ENCODE measurements at regions not wholly inside any gene's neighbourhood (a gene's known extent, or its start where the extent isn't known, plus 50 kb on each side); places are given as distances from the start of the nearest gene placed in this dataset.

DNA sequence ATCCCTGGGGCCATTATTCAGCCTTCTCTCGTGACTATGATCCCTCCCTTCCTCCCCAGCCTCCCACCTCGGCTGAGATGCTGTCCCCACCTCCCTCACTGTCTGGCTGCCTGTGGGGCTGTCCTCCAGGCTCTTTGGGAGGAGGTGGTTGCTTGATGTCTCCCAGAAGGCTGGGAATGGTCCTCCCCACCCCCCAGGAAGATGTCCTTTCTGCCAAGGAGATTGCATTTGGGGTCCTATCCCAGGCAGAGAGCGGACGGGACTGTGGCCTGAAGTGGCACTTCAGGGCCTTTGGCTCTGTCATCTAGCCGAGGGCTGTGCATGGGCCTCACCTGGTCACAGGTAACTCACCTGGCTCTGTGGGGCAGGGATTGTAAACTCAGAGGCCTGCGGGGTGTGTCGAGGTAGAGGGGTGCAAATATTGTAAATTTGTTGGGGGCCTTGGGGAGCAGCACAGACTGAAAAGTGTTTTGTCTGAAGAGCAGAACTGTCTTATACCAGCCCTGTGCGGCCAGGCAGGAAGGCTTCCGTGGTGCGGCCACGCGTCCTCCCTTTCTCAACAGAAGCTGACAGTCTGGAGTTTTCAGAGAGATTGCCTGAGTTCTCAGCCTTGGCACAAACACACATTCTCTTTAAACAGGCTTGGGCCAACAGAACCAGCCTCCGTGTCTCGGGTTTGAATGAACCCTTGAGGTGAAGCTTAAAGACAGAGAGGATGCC is 177.9 kb downstream of the SEC14L1 start:
- Histone ChIP-seq H3K36me3 (ENCODE audit: control insufficient read depth, insufficient read depth, low read length) (no peaks in the 10 kb centered on the region), H3K9ac (ENCODE audit: low read length) (no peak overlapping the region), H3K27ac (ENCODE audit: low read depth, low read length) (0 out of 2 replicates have a peak overlapping the region, but pooled peaks have one; percentile 4), H3K9me3 (ENCODE audit: control insufficient read depth, insufficient read depth, low read depth, low read length) (no peaks in the 10 kb centered on the region), H3K27me3 (ENCODE audit: control insufficient read depth, insufficient read depth, low read length) (no peaks in the 10 kb centered on the region), H3K4me1 (ENCODE audit: control insufficient read depth, insufficient read depth, low read length) (peaks cover 64% of the 10 kb centered on the region), H3K4me3 (ENCODE audit: low read depth, low read length) (no peak overlapping the region; the same call in 1 of the 2 replicates)

DNA sequence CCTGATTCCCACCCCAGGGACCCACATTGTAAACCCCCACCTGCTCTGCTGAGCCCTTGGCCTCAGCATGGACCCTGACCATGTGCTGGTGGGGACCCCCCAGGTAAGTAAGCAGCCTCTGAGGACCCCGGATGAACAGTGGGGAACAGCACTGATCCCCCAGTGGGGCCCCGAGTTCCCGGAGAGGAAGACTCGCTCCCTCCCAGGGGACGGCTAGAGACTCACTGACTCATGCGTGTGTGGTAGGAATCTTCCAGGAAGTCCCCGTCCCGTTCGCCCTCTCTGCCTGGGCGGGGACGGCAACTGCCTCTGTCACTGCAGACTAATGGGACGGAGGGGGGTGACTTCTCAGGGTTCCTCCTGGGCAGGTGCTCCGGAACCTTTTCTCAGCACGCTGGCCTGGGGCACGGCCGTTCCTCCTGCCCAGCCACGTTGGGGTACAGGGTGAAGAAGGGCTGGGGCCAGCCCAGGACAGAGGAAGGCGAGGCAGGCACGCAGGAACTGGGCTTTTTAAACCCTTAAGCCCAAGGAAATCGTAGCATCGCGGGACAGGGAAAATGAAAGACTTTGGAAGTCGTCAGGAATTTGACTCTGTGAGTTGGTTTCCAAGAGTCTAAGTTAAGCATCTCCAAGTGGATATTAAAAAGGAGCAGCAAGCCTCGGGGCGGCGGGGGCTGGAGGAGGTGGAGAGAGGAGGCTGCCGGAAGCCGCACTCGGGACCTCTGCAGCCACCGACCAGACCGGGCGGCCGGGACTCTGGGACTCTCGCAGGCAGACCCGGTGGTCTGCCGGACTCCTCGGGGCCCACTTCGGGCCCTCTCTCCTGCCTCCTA is 178.7 kb downstream of the SEC14L1 start:
- Histone ChIP-seq H3K9ac (ENCODE audit: low read length) (peak overlapping the region; percentile 46), H3K36me3 (ENCODE audit: control insufficient read depth, insufficient read depth, low read length) (no peaks in the 10 kb centered on the region), H3K27ac (ENCODE audit: low read depth, low read length) (peak overlapping the region; percentile 48; the same call in 1 of the 2 replicates), H3K4me1 (ENCODE audit: control insufficient read depth, insufficient read depth, low read length) (peaks cover 71% of the 10 kb centered on the region), H3K9me3 (ENCODE audit: control insufficient read depth, insufficient read depth, low read depth, low read length) (no peaks in the 10 kb centered on the region), H3K27me3 (ENCODE audit: control insufficient read depth, insufficient read depth, low read length) (no peaks in the 10 kb centered on the region), H3K4me3 (ENCODE audit: low read depth, low read length) (peak overlapping the region; percentile 52; the same call in 1 of the 2 replicates)

GRCh38 chr17:77320044-77320440 is 179.3 kb downstream of the SEC14L1 start:
- H3K9me3 ChIP-seq (ENCODE audit: control insufficient read depth, insufficient read depth, low read depth, low read length), result no peaks in the 10 kb centered on the region
- peak overlapping the region; percentile 46 for H3K9ac ChIP-seq (ENCODE audit: low read length)
- peak overlapping the region; percentile 48; the same call in 1 of the 2 replicates for H3K27ac ChIP-seq (ENCODE audit: low read depth, low read length)
- H3K27me3 ChIP-seq (ENCODE audit: control insufficient read depth, insufficient read depth, low read length), result no peaks in the 10 kb centered on the region
- no peaks in the 10 kb centered on the region for H3K36me3 ChIP-seq (ENCODE audit: control insufficient read depth, insufficient read depth, low read length)
- peaks cover 73% of the 10 kb centered on the region for H3K4me1 ChIP-seq (ENCODE audit: control insufficient read depth, insufficient read depth, low read length)
- peak overlapping the region; percentile 52; the same call in 1 of the 2 replicates for H3K4me3 ChIP-seq (ENCODE audit: low read depth, low read length)

DNA sequence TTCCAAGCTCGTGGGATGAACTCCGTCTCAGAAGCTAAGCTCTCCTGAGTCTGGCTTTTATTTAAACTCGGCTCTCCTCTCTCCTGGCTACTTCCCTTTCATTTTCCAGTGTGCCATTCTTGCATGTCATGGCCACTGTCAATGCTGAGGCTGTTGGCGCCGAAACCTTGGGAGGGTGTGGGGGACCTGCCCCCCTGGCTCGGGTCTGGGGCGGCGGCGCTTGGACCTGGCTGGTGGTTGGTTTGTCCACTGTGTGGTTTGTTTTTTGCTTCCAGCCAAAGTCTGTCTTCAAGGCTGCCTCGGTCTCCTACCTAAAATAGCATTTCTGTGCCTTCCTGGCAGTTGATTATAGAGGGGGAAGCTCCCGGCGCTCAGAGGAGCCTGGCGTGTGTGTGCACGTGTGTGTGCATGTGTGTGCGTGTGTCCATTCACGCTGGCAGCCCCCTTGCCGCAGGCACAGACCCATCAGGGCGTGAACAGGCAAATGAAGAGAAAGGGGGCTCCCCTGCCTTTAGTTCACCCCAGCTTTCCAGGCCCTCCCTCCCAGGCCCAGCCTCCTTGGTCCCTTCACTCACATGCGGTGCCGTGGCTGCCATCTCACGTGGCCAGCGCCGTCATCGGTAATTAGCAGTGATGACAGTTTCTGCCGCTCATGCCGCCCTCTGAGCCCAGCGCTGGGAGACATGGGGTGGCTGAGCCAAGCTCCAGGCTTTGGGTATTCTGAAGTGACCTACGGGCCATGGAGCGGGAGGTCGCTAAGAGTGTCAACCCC is 179.9 kb downstream of the SEC14L1 start:
- Histone ChIP-seq H3K36me3 (ENCODE audit: control insufficient read depth, insufficient read depth, low read length) (no peaks in the 10 kb centered on the region), H3K4me1 (ENCODE audit: control insufficient read depth, insufficient read depth, low read length) (peaks cover 71% of the 10 kb centered on the region), H3K9ac (ENCODE audit: low read length) (no peak overlapping the region), H3K9me3 (ENCODE audit: control insufficient read depth, insufficient read depth, low read depth, low read length) (no peaks in the 10 kb centered on the region), H3K27ac (ENCODE audit: low read depth, low read length) (no peak overlapping the region), H3K4me3 (ENCODE audit: low read depth, low read length) (peak overlapping the region; percentile 52; the same call in 1 of the 2 replicates), H3K27me3 (ENCODE audit: control insufficient read depth, insufficient read depth, low read length) (no peaks in the 10 kb centered on the region)

DNA sequence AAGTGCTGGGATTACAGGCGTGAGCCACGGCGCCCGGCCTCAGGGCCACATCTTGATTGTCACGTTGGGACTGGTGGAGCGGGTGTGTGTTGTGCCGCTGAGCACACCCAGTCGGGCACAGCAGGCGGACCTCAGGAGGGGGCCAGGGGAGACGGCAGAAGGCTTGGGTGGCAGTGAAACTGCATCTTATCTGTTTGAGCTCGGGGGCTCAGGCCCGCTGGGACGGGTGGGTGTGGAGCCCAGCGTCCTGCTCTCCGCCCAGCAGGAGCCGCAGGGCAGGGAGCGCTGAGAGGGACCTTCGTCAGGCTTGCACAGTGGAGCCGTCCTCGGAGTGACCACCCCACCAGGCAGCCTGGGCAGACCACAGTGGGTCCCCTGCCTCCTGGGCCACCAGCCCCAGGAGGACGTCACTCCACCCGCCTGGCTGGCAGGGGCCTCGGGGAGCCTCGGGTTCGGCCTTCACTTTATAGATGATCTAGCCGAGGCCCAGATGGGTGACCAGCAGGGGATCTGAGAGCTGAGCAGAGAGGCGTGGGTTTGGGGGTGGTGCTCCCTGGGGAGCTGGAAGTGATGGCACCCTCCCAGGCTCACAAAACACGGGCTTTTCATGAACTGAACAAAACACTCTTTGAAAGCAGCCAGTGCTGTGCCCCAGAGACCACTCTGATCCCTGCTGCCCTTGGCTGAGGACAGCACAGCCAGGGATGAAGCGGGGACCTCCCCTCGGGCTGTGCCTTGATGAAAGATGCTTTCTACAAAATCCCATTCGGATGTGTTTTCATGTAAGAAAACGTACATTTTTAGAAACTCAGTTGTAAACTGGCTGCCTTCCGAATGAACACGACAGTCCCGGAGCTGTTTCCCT is 181.1 kb downstream of the SEC14L1 start:
- no peaks in the 10 kb centered on the region for H3K9me3 ChIP-seq (ENCODE audit: control insufficient read depth, insufficient read depth, low read depth, low read length)
- peak overlapping the region; percentile 62 for H3K9ac ChIP-seq (ENCODE audit: low read length)
- peak overlapping the region; percentile 28; the same call in 1 of the 2 replicates for H3K4me3 ChIP-seq (ENCODE audit: low read depth, low read length)
- no peaks in the 10 kb centered on the region for H3K27me3 ChIP-seq (ENCODE audit: control insufficient read depth, insufficient read depth, low read length)
- peak overlapping the region; percentile 91; the same call in 1 of the 2 replicates for H3K27ac ChIP-seq (ENCODE audit: low read depth, low read length)
- H3K4me1 ChIP-seq (ENCODE audit: control insufficient read depth, insufficient read depth, low read length), result peaks cover 59% of the 10 kb centered on the region
- H3K36me3 ChIP-seq (ENCODE audit: control insufficient read depth, insufficient read depth, low read length), result no peaks in the 10 kb centered on the region

- no peaks in the 10 kb centered on the region for H3K9me3 ChIP-seq (ENCODE audit: control insufficient read depth, insufficient read depth, low read depth, low read length)
- H3K27me3 ChIP-seq (ENCODE audit: control insufficient read depth, insufficient read depth, low read length), result no peaks in the 10 kb centered on the region
- H3K36me3 ChIP-seq (ENCODE audit: control insufficient read depth, insufficient read depth, low read length), result no peaks in the 10 kb centered on the region
- peak overlapping the region; percentile 62 for H3K9ac ChIP-seq (ENCODE audit: low read length)
- peak overlapping the region; percentile 91; the same call in 1 of the 2 replicates for H3K27ac ChIP-seq (ENCODE audit: low read depth, low read length)
- H3K4me3 ChIP-seq (ENCODE audit: low read depth, low read length), result peak overlapping the region; percentile 28; the same call in 1 of the 2 replicates
- H3K4me1 ChIP-seq (ENCODE audit: control insufficient read depth, insufficient read depth, low read length), result peaks cover 55% of the 10 kb centered on the region
These were observed 182.0 kb downstream of the SEC14L1 start for GRCh38 chr17:77322514-77323412.

DNA sequence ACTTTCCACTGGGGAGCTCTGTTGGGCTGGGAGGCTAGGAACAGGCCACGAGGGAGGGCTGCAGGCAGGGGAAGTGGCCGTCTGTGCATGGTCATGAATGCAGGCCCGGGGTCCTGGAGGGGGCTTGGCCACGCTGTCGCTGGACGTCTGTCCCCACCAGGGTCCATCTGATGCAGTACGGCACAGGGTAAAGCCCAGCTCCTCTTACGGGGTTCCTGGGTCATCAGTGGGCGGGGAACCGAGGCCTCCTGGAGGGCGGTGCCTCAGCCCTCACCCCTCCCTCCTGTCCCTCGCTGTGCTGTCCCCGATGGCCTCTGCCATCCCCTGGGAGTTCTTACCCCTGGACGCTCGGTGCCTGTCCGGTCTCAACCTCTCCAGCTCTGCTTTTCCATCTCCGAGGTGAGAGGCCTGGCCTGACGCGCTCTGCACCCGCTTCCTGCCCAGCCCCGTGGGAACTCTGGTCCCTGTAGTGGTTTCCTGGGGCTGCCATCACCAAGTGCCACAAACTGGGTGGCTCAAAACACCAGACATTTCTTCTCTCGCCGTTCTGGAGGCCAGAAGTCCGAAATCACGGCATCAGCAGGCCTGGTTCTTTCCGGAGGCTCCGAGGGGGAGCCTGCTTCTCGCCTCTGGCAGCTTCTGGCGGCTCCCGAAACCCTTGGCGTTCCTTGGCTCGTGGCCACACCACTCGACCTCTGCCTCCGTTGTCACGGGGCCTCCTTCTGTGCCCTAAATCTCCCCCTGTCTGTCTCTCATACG is 182.8 kb downstream of the SEC14L1 start:
- Histone ChIP-seq H3K9ac (ENCODE audit: low read length) (peak overlapping the region; percentile 62), H3K9me3 (ENCODE audit: control insufficient read depth, insufficient read depth, low read depth, low read length) (no peaks in the 10 kb centered on the region), H3K36me3 (ENCODE audit: control insufficient read depth, insufficient read depth, low read length) (no peaks in the 10 kb centered on the region), H3K4me1 (ENCODE audit: control insufficient read depth, insufficient read depth, low read length) (peaks cover 49% of the 10 kb centered on the region), H3K4me3 (ENCODE audit: low read depth, low read length) (peak overlapping the region; percentile 15; the same call in 1 of the 2 replicates), H3K27ac (ENCODE audit: low read depth, low read length) (peak overlapping the region; percentile 91; the same call in 1 of the 2 replicates), H3K27me3 (ENCODE audit: control insufficient read depth, insufficient read depth, low read length) (no peaks in the 10 kb centered on the region)

DNA sequence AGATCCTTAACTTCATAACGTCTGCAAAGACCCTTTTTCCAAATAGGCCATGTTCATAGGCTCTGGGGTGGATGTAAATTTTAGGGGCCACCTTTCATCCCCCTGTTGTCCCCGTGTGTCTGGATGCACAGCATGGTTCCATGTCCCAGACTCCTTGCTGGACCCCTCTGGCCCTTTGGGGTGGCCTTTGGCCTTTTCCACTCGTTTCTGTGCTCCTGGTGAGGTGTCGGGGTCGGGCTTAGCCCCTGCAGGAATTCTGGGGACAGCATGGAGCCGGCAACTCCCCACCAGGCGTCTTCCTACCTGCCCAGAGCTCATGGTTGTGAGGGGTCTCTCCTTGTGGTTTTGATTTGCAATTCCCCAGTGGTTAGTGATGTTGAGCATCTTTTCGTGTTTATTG is 183.5 kb downstream of the SEC14L1 start:
- H3K36me3 ChIP-seq (ENCODE audit: control insufficient read depth, insufficient read depth, low read length), result no peaks in the 10 kb centered on the region
- H3K9ac ChIP-seq (ENCODE audit: low read length), result no peak overlapping the region
- H3K4me3 ChIP-seq (ENCODE audit: low read depth, low read length), result no peak overlapping the region
- H3K9me3 ChIP-seq (ENCODE audit: control insufficient read depth, insufficient read depth, low read depth, low read length), result no peaks in the 10 kb centered on the region
- no peaks in the 10 kb centered on the region for H3K27me3 ChIP-seq (ENCODE audit: control insufficient read depth, insufficient read depth, low read length)
- H3K4me1 ChIP-seq (ENCODE audit: control insufficient read depth, insufficient read depth, low read length), result peaks cover 48% of the 10 kb centered on the region
- H3K27ac ChIP-seq (ENCODE audit: low read depth, low read length), result peak overlapping the region; percentile 91; the same call in 1 of the 2 replicates

GRCh38 chr17:77325577-77326075 is 184.9 kb downstream of the SEC14L1 start:
- no peaks in the 10 kb centered on the region for H3K36me3 ChIP-seq (ENCODE audit: control insufficient read depth, insufficient read depth, low read length)
- H3K4me3 ChIP-seq (ENCODE audit: low read depth, low read length), result no peak overlapping the region
- peaks cover 41% of the 10 kb centered on the region for H3K4me1 ChIP-seq (ENCODE audit: control insufficient read depth, insufficient read depth, low read length)
- H3K9ac ChIP-seq (ENCODE audit: low read length), result no peak overlapping the region
- H3K27me3 ChIP-seq (ENCODE audit: control insufficient read depth, insufficient read depth, low read length), result no peaks in the 10 kb centered on the region
- H3K9me3 ChIP-seq (ENCODE audit: control insufficient read depth, insufficient read depth, low read depth, low read length), result no peaks in the 10 kb centered on the region
- no peak overlapping the region for H3K27ac ChIP-seq (ENCODE audit: low read depth, low read length)
